Mucosa of rectum (tissue), 2 donors: ENCODE measurements at regions not wholly inside any gene's neighbourhood (a gene's known extent, or its start where the extent isn't known, plus 50 kb on each side); places are given as distances from the start of the nearest gene placed in this dataset.
"Not testable (repeated sequence)": the region's sequence is repeated elsewhere in the genome, so short reads cannot be mapped to it uniquely, and the experiment has no call there.

Experiments used
- H3K27ac ChIP-seq, 2 donors: one replicate each; pipeline ENCODE4 v1.7.0; 2013; ENCODE audit warnings: inconsistent platforms in 2 of 2, low read depth in 2 of 2, low read length in 2 of 2
- H3K27me3 ChIP-seq, 2 donors: one replicate each; pipeline ENCODE4 v1.7.0; 2013; ENCODE audit warnings: low read length in 2 of 2; ENCODE audit not compliant: control insufficient read depth in 2 of 2, insufficient read depth in 2 of 2
- H3K36me3 ChIP-seq, 2 donors: one replicate each; pipeline ENCODE4 v1.7.0; 2013; ENCODE audit warnings: low read length in 2 of 2; ENCODE audit not compliant: control insufficient read depth in 2 of 2, insufficient read depth in 2 of 2
- H3K4me1 ChIP-seq, 2 donors: one replicate each; pipeline ENCODE4 v1.7.0; 2013; ENCODE audit warnings: low read length in 2 of 2, mild to moderate bottlenecking in 1 of 2; ENCODE audit not compliant: control insufficient read depth in 2 of 2, insufficient read depth in 2 of 2
- H3K4me3 ChIP-seq, 2 donors: one replicate each; pipeline ENCODE4 v1.7.0; 2013; ENCODE audit warnings: low read length in 2 of 2
- H3K9ac ChIP-seq, 2 donors: one replicate each; pipeline ENCODE4 v1.7.0; 2013; ENCODE audit warnings: low read length in 2 of 2, low read depth in 1 of 2, mild to moderate bottlenecking in 1 of 2
- H3K9me3 ChIP-seq, 2 donors: one replicate each; pipeline ENCODE4 v1.7.0; 2013; ENCODE audit warnings: low read length in 2 of 2; ENCODE audit not compliant: control insufficient read depth in 2 of 2
- donor health status: healthy.
- donor health status: Normal muscosa, but diverticular disease.

DNA sequence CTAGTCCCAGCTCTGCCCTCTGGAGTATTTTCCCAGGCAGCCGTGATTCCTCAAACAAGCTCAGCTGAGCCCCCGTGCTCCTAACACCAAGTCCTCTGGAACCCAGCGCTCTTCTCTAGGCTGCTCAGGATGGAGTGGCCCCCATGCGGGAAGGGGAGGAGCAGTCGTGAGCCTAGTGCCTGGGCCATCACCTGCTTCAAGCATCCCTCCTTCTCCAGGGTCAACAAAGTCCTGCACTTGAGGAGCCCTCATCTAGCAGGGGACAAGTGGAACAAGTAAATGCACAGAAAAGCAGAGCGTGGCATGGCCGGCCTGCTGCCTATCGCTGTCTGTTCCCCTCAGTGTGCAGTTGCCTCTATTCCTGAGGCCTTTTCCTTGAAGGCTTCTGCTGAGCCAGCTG, 168.6 kb downstream of the INHBB start:
- Histone ChIP-seq H3K27me3 (no peaks in the 10 kb centered on the region), H3K36me3 (no peaks in the 10 kb centered on the region), H3K27ac (no peak overlapping the region)

GRCh38 chr2:120515066-120515758, 169.3 kb downstream of the INHBB start:
- not testable (repeated sequence) for H3K9ac ChIP-seq, H3K27ac ChIP-seq, H3K4me1 ChIP-seq, H3K9me3 ChIP-seq, H3K4me3 ChIP-seq, H3K27me3 ChIP-seq, H3K36me3 ChIP-seq

More for the DNA sequence above, 168.6 kb downstream of the INHBB start:
- Histone ChIP-seq H3K4me1 (no peaks in the 10 kb centered on the region), H3K4me3 (no peak overlapping the region), H3K9ac (no peak overlapping the region), H3K9me3 (no peaks in the 10 kb centered on the region)

GRCh38 chr2:120515759-120516678, 170.1 kb downstream of the INHBB start:
- Histone ChIP-seq H3K9ac (no peak overlapping the region), H3K4me3 (no peak overlapping the region), H3K36me3 (no peaks in the 10 kb centered on the region), H3K27ac (no peak overlapping the region), H3K9me3 (no peaks in the 10 kb centered on the region), H3K4me1 (no peaks in the 10 kb centered on the region), H3K27me3 (no peaks in the 10 kb centered on the region)

DNA sequence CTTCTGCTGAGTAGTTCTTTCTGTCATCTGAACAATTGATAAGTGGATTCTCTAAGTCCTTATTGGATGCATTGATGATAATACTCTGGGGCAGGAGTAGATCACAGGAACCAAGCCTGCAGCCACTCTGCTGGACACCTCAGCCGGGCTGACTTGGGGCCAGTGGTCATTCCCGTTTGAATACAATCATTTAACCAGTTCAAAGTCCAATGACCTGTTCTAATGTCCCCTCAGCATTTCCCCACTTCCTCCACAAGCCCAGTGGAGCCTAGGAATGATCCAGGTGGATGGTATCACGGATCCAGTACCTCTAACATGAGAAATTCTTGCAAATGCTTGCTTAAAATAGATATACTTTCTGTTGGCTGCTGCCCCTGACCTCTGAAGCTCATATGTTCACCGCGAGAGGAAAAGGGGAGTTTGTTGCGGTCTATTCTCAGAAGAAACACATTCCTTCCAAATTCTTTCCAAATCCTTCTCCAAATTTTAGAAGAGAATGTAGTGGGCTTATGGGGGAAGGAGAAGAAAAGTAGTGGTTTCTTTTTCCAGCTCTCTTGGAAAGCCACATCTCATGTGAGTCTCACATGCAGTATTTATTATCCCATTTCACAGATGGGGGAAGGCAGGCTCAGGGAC, 170.9 kb downstream of the INHBB start:
- Histone ChIP-seq H3K36me3 (no peaks in the 10 kb centered on the region), H3K9ac (no peak overlapping the region), H3K27me3 (peaks cover 1 to 5% of the 10 kb centered on the region in 2 donors), H3K4me3 (no peak overlapping the region), H3K27ac (no peak overlapping the region), H3K4me1 (no peaks in the 10 kb centered on the region), H3K9me3 (no peaks in the 10 kb centered on the region)

DNA sequence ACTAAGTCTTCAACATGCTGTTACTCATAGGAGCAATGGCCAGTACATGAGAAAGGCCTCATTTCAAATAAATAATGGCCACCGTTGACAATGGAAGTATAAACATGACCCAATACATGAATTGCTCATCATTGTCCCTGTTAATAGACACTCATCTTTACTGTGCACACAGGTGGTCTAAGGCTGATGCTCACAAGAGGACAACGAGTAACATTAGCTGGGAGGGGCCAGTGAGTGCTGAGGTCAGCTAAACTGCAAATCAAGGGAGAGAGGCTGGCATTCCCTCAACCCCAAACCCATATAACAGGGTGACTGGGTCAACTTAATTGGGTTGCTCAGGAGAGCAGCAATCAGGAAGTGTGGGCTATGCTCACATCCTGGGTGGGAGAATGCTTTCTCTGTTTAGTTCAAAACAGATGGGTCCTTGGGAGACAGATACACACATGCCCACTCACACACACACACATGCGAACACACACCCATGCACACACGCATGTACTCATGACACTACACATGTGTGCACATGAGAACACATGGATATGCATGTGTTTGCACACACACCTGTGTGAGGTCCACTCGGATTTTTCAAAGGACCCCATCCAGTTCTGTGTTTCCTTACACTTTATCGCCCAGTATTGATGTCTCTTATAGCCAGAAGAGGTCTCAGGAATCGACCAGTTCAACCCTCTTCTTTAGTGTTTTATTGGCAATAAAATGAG, 172.0 kb downstream of the INHBB start:
- H3K9me3 ChIP-seq: no peaks in the 10 kb centered on the region
- no peaks in the 10 kb centered on the region for H3K4me1 ChIP-seq
- no peak overlapping the region for H3K4me3 ChIP-seq
- peaks cover 4 to 8% of the 10 kb centered on the region in 2 donors for H3K27me3 ChIP-seq
- H3K9ac ChIP-seq: no peak overlapping the region
- H3K27ac ChIP-seq: no peak overlapping the region
- no peaks in the 10 kb centered on the region for H3K36me3 ChIP-seq

DNA sequence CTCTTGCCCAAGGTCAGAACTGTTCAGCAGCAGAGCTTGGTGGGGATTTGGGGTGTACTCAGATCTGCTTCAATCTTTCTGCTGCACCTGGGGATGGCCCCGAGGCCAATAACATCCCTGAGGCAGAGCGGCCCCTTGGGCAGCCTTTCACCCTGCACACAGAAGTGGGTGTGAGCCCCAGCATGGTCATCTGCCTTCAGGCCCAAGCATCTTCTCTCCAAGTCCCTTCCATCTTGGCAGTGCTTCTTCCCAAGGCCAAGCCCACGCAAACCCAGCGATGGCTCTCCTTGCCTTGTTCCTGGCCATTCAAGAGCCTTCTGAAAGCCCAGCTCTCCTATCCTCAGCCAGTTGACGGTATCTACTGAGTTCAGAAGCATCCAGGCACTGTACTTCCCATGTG, 172.9 kb downstream of the INHBB start:
- H3K36me3 ChIP-seq: no peaks in the 10 kb centered on the region
- peaks cover 8 to 11% of the 10 kb centered on the region in 2 donors for H3K27me3 ChIP-seq
- no peak overlapping the region for H3K27ac ChIP-seq
- no peaks in the 10 kb centered on the region for H3K9me3 ChIP-seq
- no peaks in the 10 kb centered on the region for H3K4me1 ChIP-seq
- no peak overlapping the region for H3K9ac ChIP-seq
- no peak overlapping the region for H3K4me3 ChIP-seq

DNA sequence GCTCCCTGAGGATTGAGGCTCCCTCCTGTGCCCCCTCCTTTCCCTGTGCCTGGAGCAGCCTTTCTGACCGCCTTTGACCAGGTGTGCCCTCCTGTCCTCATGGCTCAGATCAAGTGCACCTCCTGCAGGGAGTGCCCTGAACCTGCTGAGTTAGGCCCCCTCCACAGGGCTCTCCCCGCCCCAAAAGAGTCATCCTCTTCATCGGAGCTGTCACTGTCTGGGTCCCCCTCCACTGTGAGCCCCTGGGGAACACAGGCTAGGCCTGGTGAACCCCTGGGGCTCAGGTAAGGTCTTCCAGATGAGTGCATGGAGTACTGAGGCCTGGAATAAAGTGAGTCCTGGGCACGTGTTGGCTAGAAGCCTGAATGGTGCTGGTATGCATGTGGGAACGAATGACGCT, 173.5 kb downstream of the INHBB start:
- H3K9ac ChIP-seq: no peak overlapping the region
- H3K4me3 ChIP-seq: no peak overlapping the region
- H3K4me1 ChIP-seq: no peaks in the 10 kb centered on the region
- H3K27me3 ChIP-seq: peaks cover 8 to 16% of the 10 kb centered on the region in 2 donors
- no peaks in the 10 kb centered on the region for H3K36me3 ChIP-seq
- H3K9me3 ChIP-seq: no peaks in the 10 kb centered on the region
- H3K27ac ChIP-seq: no peak overlapping the region

GRCh38 chr2:120520454-120520853, 174.5 kb downstream of the INHBB start:
- H3K4me1 ChIP-seq: no peaks in the 10 kb centered on the region
- no peaks in the 10 kb centered on the region for H3K36me3 ChIP-seq
- no peak overlapping the region for H3K4me3 ChIP-seq
- H3K9ac ChIP-seq: no peak overlapping the region
- no peak overlapping the region for H3K27ac ChIP-seq
- no peaks in the 10 kb centered on the region for H3K9me3 ChIP-seq
- H3K27me3 ChIP-seq: peaks cover 8 to 18% of the 10 kb centered on the region in 2 donors

DNA sequence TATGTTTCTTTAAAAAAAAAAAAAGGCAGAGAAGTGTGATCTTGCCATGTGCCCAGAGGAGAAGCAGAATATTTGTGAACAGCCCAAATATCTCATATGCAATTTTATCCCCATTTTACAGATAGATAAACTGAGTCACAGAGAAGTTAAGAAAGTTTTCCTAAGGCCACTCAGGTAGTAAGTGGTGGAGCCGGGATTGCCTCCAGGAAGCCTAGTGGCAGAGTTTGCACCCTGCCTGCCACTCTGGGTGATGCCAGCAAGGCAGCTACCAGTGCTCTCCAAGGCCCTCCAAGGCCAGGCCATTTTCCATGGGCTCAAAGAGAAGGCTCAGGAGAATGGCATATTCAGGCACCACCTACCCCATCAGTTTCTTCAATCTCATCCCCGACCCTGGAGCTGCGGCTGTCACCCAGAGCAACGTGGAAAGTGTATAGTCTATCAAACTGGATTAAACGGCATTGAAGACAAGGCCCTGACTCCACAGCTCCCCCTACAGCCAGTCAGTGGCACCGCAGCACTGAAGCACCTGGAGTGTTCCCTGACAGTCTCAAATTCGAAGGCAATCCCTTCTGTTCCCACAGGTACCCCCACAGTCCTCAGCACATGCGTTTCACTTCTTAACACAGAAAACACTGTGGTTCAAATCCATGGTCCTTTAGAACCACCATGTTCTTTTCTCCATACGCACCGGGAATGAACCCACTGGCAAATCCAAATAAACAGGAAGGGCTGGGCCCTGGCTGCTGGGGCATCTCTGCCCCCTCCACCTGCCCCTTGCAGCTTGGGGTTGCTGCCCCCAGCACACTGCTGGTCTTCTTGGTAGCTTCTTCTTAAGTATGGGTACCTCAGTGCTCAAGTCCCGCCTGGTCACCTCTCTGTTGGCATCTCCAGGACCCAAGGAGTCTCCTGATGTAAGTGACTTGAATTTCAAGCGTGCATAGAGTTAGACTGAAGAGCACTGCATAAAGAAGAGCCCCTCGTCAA, 175.3 kb downstream of the INHBB start:
- Histone ChIP-seq H3K27me3 (peaks cover 11 to 19% of the 10 kb centered on the region in 2 donors), H3K4me3 (no peak overlapping the region), H3K4me1 (no peaks in the 10 kb centered on the region), H3K9ac (no peak overlapping the region), H3K36me3 (no peaks in the 10 kb centered on the region), H3K9me3 (no peaks in the 10 kb centered on the region), H3K27ac (no peak overlapping the region)
